Astrocyte (in vitro differentiated cells and primary cell): ENCODE measurements at regions not wholly inside any gene's neighbourhood (a gene's known extent, or its start where the extent isn't known, plus 50 kb on each side); places are given as distances from the start of the nearest gene placed in this dataset.

Experiments used
- DNase-seq: peaks from one replicate; pipeline ENCODE4 v3.0.0-alpha.2; 2010; ENCODE audit warnings: low read depth
- FAIRE-seq: peaks from 2 replicates; lab custom pipeline; 2011; peaks lifted over from hg19 to GRCh38; lab: Jason Lieb, UNC
- H2AFZ ChIP-seq: 2 replicates; pipeline ENCODE4 v1.6.0; 2012; ENCODE audit warnings: low read depth, low read length, inconsistent platforms
- H3K27ac ChIP-seq: 2 replicates; pipeline ENCODE4 v1.5.1; 2011; ENCODE audit warnings: low read depth, low read length, inconsistent platforms
- H3K27me3 ChIP-seq: 2 replicates; pipeline ENCODE4 v1.6.0; 2011; ENCODE audit warnings: low read length, inconsistent platforms; ENCODE audit not compliant: insufficient read depth
- H3K36me3 ChIP-seq: 2 replicates; pipeline ENCODE4 v1.5.1; 2011; ENCODE audit warnings: low read length, inconsistent platforms; ENCODE audit not compliant: insufficient read depth
- H3K4me1 ChIP-seq: 2 replicates; pipeline ENCODE4 v1.5.1; 2011; ENCODE audit warnings: low read length, inconsistent platforms; ENCODE audit not compliant: insufficient read depth
- H3K4me2 ChIP-seq: 2 replicates; pipeline ENCODE4 v1.6.0; 2012; ENCODE audit warnings: low read length, inconsistent platforms
- H3K4me3 ChIP-seq: 2 replicates; pipeline ENCODE4 v1.5.1; 2011; ENCODE audit warnings: low read depth, mild to moderate bottlenecking, low read length, inconsistent platforms; ENCODE audit not compliant: insufficient read depth
- H3K79me2 ChIP-seq: 2 replicates; pipeline ENCODE4 v1.6.0; 2012; ENCODE audit warnings: mild to moderate bottlenecking, low read length, inconsistent platforms; ENCODE audit not compliant: insufficient read depth
- H3K9ac ChIP-seq: 2 replicates; pipeline ENCODE4 v1.6.0; 2012; ENCODE audit warnings: mild to moderate bottlenecking, low read length, inconsistent platforms
- H3K9me3 ChIP-seq: 2 replicates; pipeline ENCODE4 v1.5.1; 2012; ENCODE audit warnings: low read depth, mild to moderate bottlenecking, low read length, inconsistent platforms; ENCODE audit not compliant: insufficient read depth
- H4K20me1 ChIP-seq: 2 replicates; pipeline ENCODE4 v1.6.0; 2012; ENCODE audit warnings: low read length, inconsistent platforms; ENCODE audit not compliant: insufficient read depth
- H3K27ac Mint-ChIP-seq: one replicate; pipeline ENCODE4 v1.8.0; 2021; ENCODE audit warnings: mild to moderate bottlenecking, mixed read lengths; ENCODE audit not compliant: unreplicated experiment
- H3K27me3 Mint-ChIP-seq: one replicate; pipeline ENCODE4 v1.8.0; 2021; ENCODE audit warnings: low read depth, mixed read lengths; ENCODE audit not compliant: unreplicated experiment
- H3K36me3 Mint-ChIP-seq: one replicate; pipeline ENCODE4 v1.8.0; 2021; ENCODE audit warnings: low read depth, mixed read lengths; ENCODE audit not compliant: unreplicated experiment
- H3K4me1 Mint-ChIP-seq: one replicate; pipeline ENCODE4 v1.8.0; 2021; ENCODE audit warnings: low read depth, mixed read lengths; ENCODE audit not compliant: unreplicated experiment
- H3K4me3 Mint-ChIP-seq: one replicate; pipeline ENCODE4 v1.8.0; 2021; ENCODE audit warnings: mild to moderate bottlenecking, moderate library complexity, mixed read lengths; ENCODE audit not compliant: unreplicated experiment
- H3K9me3 Mint-ChIP-seq: one replicate; pipeline ENCODE4 v1.8.0; 2021; ENCODE audit warnings: mild to moderate bottlenecking, mixed read lengths; ENCODE audit not compliant: unreplicated experiment
- EZH2 ChIP-seq: IDR thresholded peaks from 2 replicates; pipeline ENCODE4 v1.6.1; 2012; ENCODE audit warnings: mild to moderate bottlenecking, low read length, inconsistent platforms; ENCODE audit not compliant: insufficient read depth
- TF ChIP-seq, protein P1 (sequence below): IDR thresholded peaks from 2 replicates; pipeline ENCODE4 v1.5.1; 2011; ENCODE audit warnings: low read depth, mild to moderate bottlenecking, inconsistent platforms, low read length, moderate library complexity; ENCODE audit not compliant: insufficient read depth

DNA sequence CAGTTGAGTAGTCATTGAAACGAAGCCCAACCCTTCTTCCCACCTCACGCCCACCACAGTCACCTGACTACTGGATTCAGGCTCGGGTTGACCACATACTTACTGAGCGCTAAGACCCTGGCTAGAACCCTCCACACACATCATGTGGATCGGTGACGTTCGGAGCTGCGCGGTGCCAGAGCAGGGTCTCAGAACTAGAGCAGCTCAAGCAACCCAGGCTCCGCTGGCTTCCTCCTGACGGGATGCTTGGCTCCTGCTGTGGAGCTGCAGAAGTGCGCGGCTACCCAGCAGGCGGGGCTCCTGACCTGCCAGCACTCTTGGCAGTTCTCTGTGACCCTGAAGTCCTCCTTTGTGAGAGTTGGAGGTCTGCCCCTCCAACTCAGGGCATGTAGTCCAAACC is 90.6 kb upstream of the MBOAT2 start:
- peaks cover 9% of the 10 kb centered on the region for H3K4me1 Mint-ChIP-seq
- peaks cover 2% of the 10 kb centered on the region for H3K9me3 Mint-ChIP-seq
- Histone ChIP-seq H3K9ac (no peak overlapping the region), H3K4me1 (peaks cover 15% of the 10 kb centered on the region), H3K4me2 (no peak overlapping the region), H3K79me2 (no peaks in the 10 kb centered on the region), H3K4me3 (no peak overlapping the region), H3K9me3 (no peaks in the 10 kb centered on the region), H4K20me1 (no peaks in the 10 kb centered on the region), H2AFZ (no peak overlapping the region), H3K36me3 (no peaks in the 10 kb centered on the region), H3K27me3 (no peaks in the 10 kb centered on the region), H3K27ac (no peak overlapping the region)
- no peak overlapping the region for H3K4me3 Mint-ChIP-seq
- H3K27me3 Mint-ChIP-seq = peaks cover 16% of the 10 kb centered on the region
- no peak overlapping the region for H3K27ac Mint-ChIP-seq
- DNase-seq (no peak), FAIRE-seq (no peak)
- H3K36me3 Mint-ChIP-seq = no peaks in the 10 kb centered on the region
- no peak for TF ChIP-seq EZH2
- TF ChIP-seq, protein P1, sequence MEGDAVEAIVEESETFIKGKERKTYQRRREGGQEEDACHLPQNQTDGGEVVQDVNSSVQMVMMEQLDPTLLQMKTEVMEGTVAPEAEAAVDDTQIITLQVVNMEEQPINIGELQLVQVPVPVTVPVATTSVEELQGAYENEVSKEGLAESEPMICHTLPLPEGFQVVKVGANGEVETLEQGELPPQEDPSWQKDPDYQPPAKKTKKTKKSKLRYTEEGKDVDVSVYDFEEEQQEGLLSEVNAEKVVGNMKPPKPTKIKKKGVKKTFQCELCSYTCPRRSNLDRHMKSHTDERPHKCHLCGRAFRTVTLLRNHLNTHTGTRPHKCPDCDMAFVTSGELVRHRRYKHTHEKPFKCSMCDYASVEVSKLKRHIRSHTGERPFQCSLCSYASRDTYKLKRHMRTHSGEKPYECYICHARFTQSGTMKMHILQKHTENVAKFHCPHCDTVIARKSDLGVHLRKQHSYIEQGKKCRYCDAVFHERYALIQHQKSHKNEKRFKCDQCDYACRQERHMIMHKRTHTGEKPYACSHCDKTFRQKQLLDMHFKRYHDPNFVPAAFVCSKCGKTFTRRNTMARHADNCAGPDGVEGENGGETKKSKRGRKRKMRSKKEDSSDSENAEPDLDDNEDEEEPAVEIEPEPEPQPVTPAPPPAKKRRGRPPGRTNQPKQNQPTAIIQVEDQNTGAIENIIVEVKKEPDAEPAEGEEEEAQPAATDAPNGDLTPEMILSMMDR = no peak

- Histone ChIP-seq H3K4me2 (no peak overlapping the region), H3K4me1 (peaks cover 10% of the 10 kb centered on the region), H3K4me3 (no peak overlapping the region), H2AFZ (no peak overlapping the region), H3K27me3 (no peaks in the 10 kb centered on the region), H3K27ac (no peak overlapping the region), H3K9me3 (no peaks in the 10 kb centered on the region), H3K9ac (no peak overlapping the region), H3K36me3 (no peaks in the 10 kb centered on the region), H4K20me1 (no peaks in the 10 kb centered on the region), H3K79me2 (no peaks in the 10 kb centered on the region)
- TF ChIP-seq, protein P1 = no peak
- TF ChIP-seq EZH2 = no peak
- Mint-ChIP-seq H3K9me3 (peaks cover 2% of the 10 kb centered on the region), H3K27ac (no peak overlapping the region), H3K4me3 (no peak overlapping the region), H3K27me3 (peaks cover 16% of the 10 kb centered on the region), H3K4me1 (peaks cover 4% of the 10 kb centered on the region), H3K36me3 (no peaks in the 10 kb centered on the region)
- DNase-seq = no peak
- FAIRE-seq = no peak
Measured at GRCh38 chr2:9093324-9093723, 89.8 kb upstream of the MBOAT2 start.

- Histone ChIP-seq H3K36me3 (no peaks in the 10 kb centered on the region), H3K4me3 (no peak overlapping the region), H3K4me1 (peaks cover 7% of the 10 kb centered on the region), H3K27ac (no peak overlapping the region), H3K79me2 (no peaks in the 10 kb centered on the region), H3K9ac (no peak overlapping the region), H3K4me2 (no peak overlapping the region), H3K27me3 (no peaks in the 10 kb centered on the region), H3K9me3 (no peaks in the 10 kb centered on the region), H4K20me1 (no peaks in the 10 kb centered on the region), H2AFZ (no peak overlapping the region)
- Mint-ChIP-seq H3K27me3 (peaks cover 16% of the 10 kb centered on the region), H3K4me1 (no peaks in the 10 kb centered on the region), H3K36me3 (no peaks in the 10 kb centered on the region), H3K27ac (no peak overlapping the region), H3K4me3 (no peak overlapping the region), H3K9me3 (peaks cover 2% of the 10 kb centered on the region)
- FAIRE-seq (peak; percentile 47), DNase-seq (no peak)
- TF ChIP-seq EZH2 = no peak
- TF ChIP-seq, protein P1 = no peak
Measured at GRCh38 chr2:9092383-9093282, 89.1 kb upstream of the MBOAT2 start.
